Activated CD4-positive, alpha-beta T cell treated with anti-CD3 and anti-CD28 coated beads, Interleukin-2, amount 10 ng/mL, durations not matched to agents 7 days and 5 days (primary cell): ENCODE measurements at regions not wholly inside any gene's neighbourhood (a gene's known extent, or its start where the extent isn't known, plus 50 kb on each side); places are given as distances from the start of the nearest gene placed in this dataset.

Experiments used
- CTCF ChIA-PET: fragments of 350-600 bp; sonication (Branson Sonifier 250); formaldehyde crosslinking; loops from one replicate; lab custom pipeline; 2021; ENCODE audit warnings: antibody characterized with exemption; lab: Charles Lee
- POLR2A ChIA-PET: fragments of 350-600 bp; sonication (Branson Sonifier 250); formaldehyde crosslinking; loops from one replicate; lab custom pipeline; 2021; ENCODE audit warnings: antibody characterized with exemption; lab: Charles Lee
- DNase-seq: peaks from one replicate; pipeline ENCODE4 v3.0.0-alpha.2; 2020
- H3K27ac Mint-ChIP-seq: one replicate; pipeline ENCODE4 v1.8.0; 2021; ENCODE audit warnings: mild to moderate bottlenecking, moderate library complexity, mixed read lengths
- H3K27me3 Mint-ChIP-seq: one replicate; pipeline ENCODE4 v1.8.0; 2021; ENCODE audit warnings: mixed read lengths
- H3K36me3 Mint-ChIP-seq: one replicate; pipeline ENCODE4 v1.8.0; 2021; ENCODE audit warnings: low read depth, mixed read lengths
- H3K4me1 Mint-ChIP-seq: one replicate; pipeline ENCODE4 v1.8.0; 2021; ENCODE audit warnings: mixed read lengths
- H3K4me3 Mint-ChIP-seq: one replicate; pipeline ENCODE4 v1.8.0; 2021; ENCODE audit warnings: mild to moderate bottlenecking, moderate library complexity, mixed read lengths
- H3K9me3 Mint-ChIP-seq: one replicate; pipeline ENCODE4 v1.8.0; 2021; ENCODE audit warnings: mixed read lengths

- DNase-seq: no peak
- CTCF ChIA-PET: no interaction called here
- H3K4me1 Mint-ChIP-seq: no peaks in the 10 kb centered on the region
These were observed 494.2 kb downstream of the TSN start for GRCh38 chr2:122249673-122250072.

GRCh38 chr2:122251158-122251557 lies 495.7 kb downstream of the TSN start:
- CTCF ChIA-PET: no interaction called here

More at GRCh38 chr2:122249673-122250072, 494.2 kb downstream of the TSN start:
- H3K36me3 Mint-ChIP-seq: no peaks in the 10 kb centered on the region
- H3K4me3 Mint-ChIP-seq: no peak overlapping the region
- no peak overlapping the region for H3K27ac Mint-ChIP-seq
- POLR2A ChIA-PET: no interaction called here
- no peaks in the 10 kb centered on the region for H3K9me3 Mint-ChIP-seq
- peaks cover 2% of the 10 kb centered on the region for H3K27me3 Mint-ChIP-seq

GRCh38 chr2:122251566-122251965 lies 496.1 kb downstream of the TSN start:
- H3K9me3 Mint-ChIP-seq: no peaks in the 10 kb centered on the region

More at GRCh38 chr2:122251158-122251557, 495.7 kb downstream of the TSN start:
- Mint-ChIP-seq H3K4me3 (no peak overlapping the region), H3K9me3 (no peaks in the 10 kb centered on the region), H3K36me3 (no peaks in the 10 kb centered on the region), H3K27ac (no peak overlapping the region), H3K4me1 (no peaks in the 10 kb centered on the region), H3K27me3 (peaks cover 2% of the 10 kb centered on the region)
- DNase-seq: no peak
- POLR2A ChIA-PET: no interaction called here

GRCh38 chr2:122255924-122256323 lies 500.5 kb downstream of the TSN start:
- no peaks in the 10 kb centered on the region for H3K36me3 Mint-ChIP-seq
- ChIA-PET CTCF (no interaction called here), POLR2A (no interaction called here)
- no peaks in the 10 kb centered on the region for H3K9me3 Mint-ChIP-seq
- H3K27me3 Mint-ChIP-seq: no peaks in the 10 kb centered on the region
- DNase-seq: no peak
- no peak overlapping the region for H3K27ac Mint-ChIP-seq
- no peak overlapping the region for H3K4me3 Mint-ChIP-seq
- H3K4me1 Mint-ChIP-seq: no peaks in the 10 kb centered on the region

More at GRCh38 chr2:122251566-122251965, 496.1 kb downstream of the TSN start:
- Mint-ChIP-seq H3K36me3 (no peaks in the 10 kb centered on the region), H3K4me1 (no peaks in the 10 kb centered on the region), H3K27ac (no peak overlapping the region), H3K4me3 (no peak overlapping the region), H3K27me3 (peaks cover 2% of the 10 kb centered on the region)
- ChIA-PET POLR2A (no interaction called here), CTCF (interaction anchor here (0.6 kb wide), 1 partner anchor 37 kb away, joined by 3 read pairs; no protein-coding TSS in a partner anchor)
- DNase-seq: no peak

- ChIA-PET POLR2A (no interaction called here), CTCF (no interaction called here)
- no peaks in the 10 kb centered on the region for H3K36me3 Mint-ChIP-seq
- no peak for DNase-seq
- no peaks in the 10 kb centered on the region for H3K9me3 Mint-ChIP-seq
- no peak overlapping the region for H3K27ac Mint-ChIP-seq
- no peaks in the 10 kb centered on the region for H3K4me1 Mint-ChIP-seq
- H3K4me3 Mint-ChIP-seq: no peak overlapping the region
- no peaks in the 10 kb centered on the region for H3K27me3 Mint-ChIP-seq
These were observed 506.5 kb downstream of the TSN start for GRCh38 chr2:122261911-122262310.

GRCh38 chr2:122263746-122264145 lies 508.3 kb downstream of the TSN start:
- Mint-ChIP-seq H3K4me1 (no peaks in the 10 kb centered on the region), H3K36me3 (no peaks in the 10 kb centered on the region), H3K9me3 (no peaks in the 10 kb centered on the region), H3K27me3 (no peaks in the 10 kb centered on the region), H3K4me3 (no peak overlapping the region), H3K27ac (no peak overlapping the region)
- no peak for DNase-seq
- POLR2A ChIA-PET: no interaction called here
- CTCF ChIA-PET: no interaction called here

GRCh38 chr2:122266636-122267035 lies 511.2 kb downstream of the TSN start:
- H3K27me3 Mint-ChIP-seq: no peaks in the 10 kb centered on the region
- ChIA-PET POLR2A (no interaction called here), CTCF (no interaction called here)
- H3K4me1 Mint-ChIP-seq: no peaks in the 10 kb centered on the region
- no peaks in the 10 kb centered on the region for H3K36me3 Mint-ChIP-seq
- H3K27ac Mint-ChIP-seq: no peak overlapping the region
- H3K4me3 Mint-ChIP-seq: no peak overlapping the region
- H3K9me3 Mint-ChIP-seq: no peaks in the 10 kb centered on the region
- no peak for DNase-seq

GRCh38 chr2:122267947-122268346 lies 512.5 kb downstream of the TSN start:
- Mint-ChIP-seq H3K9me3 (no peaks in the 10 kb centered on the region), H3K4me1 (no peaks in the 10 kb centered on the region), H3K27ac (no peak overlapping the region), H3K4me3 (no peak overlapping the region), H3K36me3 (no peaks in the 10 kb centered on the region), H3K27me3 (no peaks in the 10 kb centered on the region)
- DNase-seq: no peak
- POLR2A ChIA-PET: no interaction called here
- CTCF ChIA-PET: no interaction called here

- Mint-ChIP-seq H3K9me3 (peaks cover 4% of the 10 kb centered on the region), H3K27ac (no peak overlapping the region), H3K27me3 (no peaks in the 10 kb centered on the region), H3K4me3 (no peak overlapping the region), H3K36me3 (no peaks in the 10 kb centered on the region), H3K4me1 (no peaks in the 10 kb centered on the region)
- POLR2A ChIA-PET: no interaction called here
- DNase-seq: no peak
- CTCF ChIA-PET: no interaction called here
These were observed 518.5 kb downstream of the TSN start for GRCh38 chr2:122273785-122274419.

- no peaks in the 10 kb centered on the region for H3K4me1 Mint-ChIP-seq
- no peaks in the 10 kb centered on the region for H3K27me3 Mint-ChIP-seq
- CTCF ChIA-PET: no interaction called here
- H3K9me3 Mint-ChIP-seq: peaks cover 4% of the 10 kb centered on the region
- POLR2A ChIA-PET: no interaction called here
- H3K36me3 Mint-ChIP-seq: no peaks in the 10 kb centered on the region
- H3K4me3 Mint-ChIP-seq: no peak overlapping the region
- DNase-seq: no peak
- no peak overlapping the region for H3K27ac Mint-ChIP-seq
These were observed 522.5 kb downstream of the TSN start for GRCh38 chr2:122277956-122278355.

- Mint-ChIP-seq H3K27me3 (peaks cover 2% of the 10 kb centered on the region), H3K27ac (no peak overlapping the region), H3K4me3 (no peak overlapping the region), H3K36me3 (no peaks in the 10 kb centered on the region), H3K4me1 (no peaks in the 10 kb centered on the region), H3K9me3 (peaks cover 4% of the 10 kb centered on the region)
- DNase-seq: no peak
- POLR2A ChIA-PET: no interaction called here
- CTCF ChIA-PET: no interaction called here
These were observed 545.3 kb downstream of the TSN start for GRCh38 chr2:122300758-122301157.

- peaks cover 3% of the 10 kb centered on the region for H3K9me3 Mint-ChIP-seq
- H3K27ac Mint-ChIP-seq: no peak overlapping the region
- no peaks in the 10 kb centered on the region for H3K4me1 Mint-ChIP-seq
- DNase-seq: no peak
- ChIA-PET CTCF (no interaction called here), POLR2A (no interaction called here)
- no peak overlapping the region for H3K4me3 Mint-ChIP-seq
- no peaks in the 10 kb centered on the region for H3K36me3 Mint-ChIP-seq
- H3K27me3 Mint-ChIP-seq: no peaks in the 10 kb centered on the region
These were observed 552.3 kb downstream of the TSN start for GRCh38 chr2:122307763-122308162.

- H3K36me3 Mint-ChIP-seq: no peaks in the 10 kb centered on the region
- H3K9me3 Mint-ChIP-seq: peaks cover 3% of the 10 kb centered on the region
- no peak for DNase-seq
- H3K4me1 Mint-ChIP-seq: no peaks in the 10 kb centered on the region
- CTCF ChIA-PET: no interaction called here
- H3K4me3 Mint-ChIP-seq: no peak overlapping the region
- POLR2A ChIA-PET: no interaction called here
- H3K27ac Mint-ChIP-seq: no peak overlapping the region
- H3K27me3 Mint-ChIP-seq: no peaks in the 10 kb centered on the region
These were observed 559.9 kb downstream of the TSN start for GRCh38 chr2:122315306-122315705.

GRCh38 chr2:122319539-122320132 lies 564.2 kb downstream of the TSN start:
- Mint-ChIP-seq H3K4me3 (no peak overlapping the region), H3K27me3 (no peaks in the 10 kb centered on the region), H3K9me3 (peaks cover 2% of the 10 kb centered on the region), H3K27ac (no peak overlapping the region), H3K36me3 (no peaks in the 10 kb centered on the region), H3K4me1 (no peaks in the 10 kb centered on the region)
- POLR2A ChIA-PET: no interaction called here
- CTCF ChIA-PET: no interaction called here
- DNase-seq: no peak
